Astrocyte (in vitro differentiated cells and primary cell): ENCODE measurements at regions not wholly inside any gene's neighbourhood (a gene's known extent, or its start where the extent isn't known, plus 50 kb on each side); places are given as distances from the start of the nearest gene placed in this dataset.

Source experiments
- DNase-seq: peaks from one replicate; pipeline ENCODE4 v3.0.0-alpha.2; 2010; ENCODE audit warnings: low read depth
- FAIRE-seq: peaks from 2 replicates; lab custom pipeline; 2011; peaks lifted over from hg19 to GRCh38; lab: Jason Lieb, UNC
- H2AFZ ChIP-seq: 2 replicates; pipeline ENCODE4 v1.6.0; 2012; ENCODE audit warnings: low read depth, low read length, inconsistent platforms
- H3K27ac ChIP-seq: 2 replicates; pipeline ENCODE4 v1.5.1; 2011; ENCODE audit warnings: low read depth, low read length, inconsistent platforms
- H3K27me3 ChIP-seq: 2 replicates; pipeline ENCODE4 v1.6.0; 2011; ENCODE audit warnings: low read length, inconsistent platforms; ENCODE audit not compliant: insufficient read depth
- H3K36me3 ChIP-seq: 2 replicates; pipeline ENCODE4 v1.5.1; 2011; ENCODE audit warnings: low read length, inconsistent platforms; ENCODE audit not compliant: insufficient read depth
- H3K4me1 ChIP-seq: 2 replicates; pipeline ENCODE4 v1.5.1; 2011; ENCODE audit warnings: low read length, inconsistent platforms; ENCODE audit not compliant: insufficient read depth
- H3K4me2 ChIP-seq: 2 replicates; pipeline ENCODE4 v1.6.0; 2012; ENCODE audit warnings: low read length, inconsistent platforms
- H3K4me3 ChIP-seq: 2 replicates; pipeline ENCODE4 v1.5.1; 2011; ENCODE audit warnings: low read depth, mild to moderate bottlenecking, low read length, inconsistent platforms; ENCODE audit not compliant: insufficient read depth
- H3K79me2 ChIP-seq: 2 replicates; pipeline ENCODE4 v1.6.0; 2012; ENCODE audit warnings: mild to moderate bottlenecking, low read length, inconsistent platforms; ENCODE audit not compliant: insufficient read depth
- H3K9ac ChIP-seq: 2 replicates; pipeline ENCODE4 v1.6.0; 2012; ENCODE audit warnings: mild to moderate bottlenecking, low read length, inconsistent platforms
- H3K9me3 ChIP-seq: 2 replicates; pipeline ENCODE4 v1.5.1; 2012; ENCODE audit warnings: low read depth, mild to moderate bottlenecking, low read length, inconsistent platforms; ENCODE audit not compliant: insufficient read depth
- H4K20me1 ChIP-seq: 2 replicates; pipeline ENCODE4 v1.6.0; 2012; ENCODE audit warnings: low read length, inconsistent platforms; ENCODE audit not compliant: insufficient read depth
- H3K27ac Mint-ChIP-seq: one replicate; pipeline ENCODE4 v1.8.0; 2021; ENCODE audit warnings: mild to moderate bottlenecking, mixed read lengths; ENCODE audit not compliant: unreplicated experiment
- H3K27me3 Mint-ChIP-seq: one replicate; pipeline ENCODE4 v1.8.0; 2021; ENCODE audit warnings: low read depth, mixed read lengths; ENCODE audit not compliant: unreplicated experiment
- H3K36me3 Mint-ChIP-seq: one replicate; pipeline ENCODE4 v1.8.0; 2021; ENCODE audit warnings: low read depth, mixed read lengths; ENCODE audit not compliant: unreplicated experiment
- H3K4me1 Mint-ChIP-seq: one replicate; pipeline ENCODE4 v1.8.0; 2021; ENCODE audit warnings: low read depth, mixed read lengths; ENCODE audit not compliant: unreplicated experiment
- H3K4me3 Mint-ChIP-seq: one replicate; pipeline ENCODE4 v1.8.0; 2021; ENCODE audit warnings: mild to moderate bottlenecking, moderate library complexity, mixed read lengths; ENCODE audit not compliant: unreplicated experiment
- H3K9me3 Mint-ChIP-seq: one replicate; pipeline ENCODE4 v1.8.0; 2021; ENCODE audit warnings: mild to moderate bottlenecking, mixed read lengths; ENCODE audit not compliant: unreplicated experiment
- EZH2 ChIP-seq: IDR thresholded peaks from 2 replicates; pipeline ENCODE4 v1.6.1; 2012; ENCODE audit warnings: mild to moderate bottlenecking, low read length, inconsistent platforms; ENCODE audit not compliant: insufficient read depth
- TF ChIP-seq, protein P1 (sequence below): IDR thresholded peaks from 2 replicates; pipeline ENCODE4 v1.5.1; 2011; ENCODE audit warnings: low read depth, mild to moderate bottlenecking, inconsistent platforms, low read length, moderate library complexity; ENCODE audit not compliant: insufficient read depth

DNA sequence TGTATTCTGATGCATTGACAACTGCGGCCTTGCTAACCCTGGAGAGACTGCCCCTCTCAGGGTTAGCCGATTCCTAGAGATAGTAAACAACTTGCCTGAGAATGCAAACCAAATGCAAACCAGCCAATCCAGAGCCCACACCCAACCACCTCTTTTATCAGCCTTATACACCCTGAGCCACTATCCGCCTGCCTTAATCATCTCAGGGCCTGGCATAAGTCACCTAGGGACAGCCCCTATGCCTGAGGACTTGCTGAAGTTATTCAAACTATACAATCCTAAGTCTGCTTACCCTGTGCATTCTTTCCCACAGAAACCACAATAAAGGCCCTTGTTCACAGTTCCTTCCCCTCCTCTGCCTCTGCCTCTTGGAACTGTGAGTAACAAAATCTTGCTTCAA is 177.2 kb downstream of the KCNA5 start:
- no peak overlapping the region for H3K27ac Mint-ChIP-seq
- Histone ChIP-seq H3K9ac (no peak overlapping the region), H3K4me3 (no peak overlapping the region), H3K4me2 (no peak overlapping the region), H2AFZ (no peak overlapping the region), H3K27me3 (no peaks in the 10 kb centered on the region), H4K20me1 (no peaks in the 10 kb centered on the region), H3K4me1 (no peaks in the 10 kb centered on the region), H3K27ac (no peak overlapping the region), H3K9me3 (no peaks in the 10 kb centered on the region), H3K79me2 (no peaks in the 10 kb centered on the region), H3K36me3 (no peaks in the 10 kb centered on the region)
- peaks cover 13% of the 10 kb centered on the region for H3K4me1 Mint-ChIP-seq
- no peak overlapping the region for H3K4me3 Mint-ChIP-seq
- H3K27me3 Mint-ChIP-seq, result peaks cover 57% of the 10 kb centered on the region
- TF ChIP-seq, protein P1, sequence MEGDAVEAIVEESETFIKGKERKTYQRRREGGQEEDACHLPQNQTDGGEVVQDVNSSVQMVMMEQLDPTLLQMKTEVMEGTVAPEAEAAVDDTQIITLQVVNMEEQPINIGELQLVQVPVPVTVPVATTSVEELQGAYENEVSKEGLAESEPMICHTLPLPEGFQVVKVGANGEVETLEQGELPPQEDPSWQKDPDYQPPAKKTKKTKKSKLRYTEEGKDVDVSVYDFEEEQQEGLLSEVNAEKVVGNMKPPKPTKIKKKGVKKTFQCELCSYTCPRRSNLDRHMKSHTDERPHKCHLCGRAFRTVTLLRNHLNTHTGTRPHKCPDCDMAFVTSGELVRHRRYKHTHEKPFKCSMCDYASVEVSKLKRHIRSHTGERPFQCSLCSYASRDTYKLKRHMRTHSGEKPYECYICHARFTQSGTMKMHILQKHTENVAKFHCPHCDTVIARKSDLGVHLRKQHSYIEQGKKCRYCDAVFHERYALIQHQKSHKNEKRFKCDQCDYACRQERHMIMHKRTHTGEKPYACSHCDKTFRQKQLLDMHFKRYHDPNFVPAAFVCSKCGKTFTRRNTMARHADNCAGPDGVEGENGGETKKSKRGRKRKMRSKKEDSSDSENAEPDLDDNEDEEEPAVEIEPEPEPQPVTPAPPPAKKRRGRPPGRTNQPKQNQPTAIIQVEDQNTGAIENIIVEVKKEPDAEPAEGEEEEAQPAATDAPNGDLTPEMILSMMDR, result no peak
- TF ChIP-seq EZH2, result no peak
- FAIRE-seq (no peak), DNase-seq (peak; percentile 22)
- H3K9me3 Mint-ChIP-seq, result peaks cover 2% of the 10 kb centered on the region
- H3K36me3 Mint-ChIP-seq, result no peaks in the 10 kb centered on the region

DNA sequence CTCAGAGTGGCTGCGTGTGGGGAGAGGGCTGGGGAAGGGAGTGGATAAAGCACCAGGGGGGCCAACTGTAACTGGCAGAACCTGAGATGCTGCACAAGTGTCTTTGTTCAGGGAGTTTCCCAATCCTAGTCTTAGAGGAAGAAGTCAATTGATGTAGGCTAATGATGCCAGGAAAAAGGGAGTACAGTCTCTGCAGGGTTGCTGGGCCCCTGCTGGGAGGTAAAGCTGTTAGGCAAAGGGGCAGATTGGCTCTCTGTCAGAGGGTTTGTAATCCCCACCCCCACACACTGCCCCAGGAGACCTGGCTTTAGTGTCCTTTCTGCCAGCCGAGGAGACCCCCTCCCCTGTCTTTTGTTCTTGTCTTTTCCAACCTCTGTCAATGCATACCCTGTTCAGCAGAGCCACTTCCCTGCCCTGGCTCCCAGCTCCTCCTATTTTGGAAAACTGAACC is 178.4 kb downstream of the KCNA5 start:
- H3K79me2 ChIP-seq, result no peaks in the 10 kb centered on the region
- H3K4me1 Mint-ChIP-seq, result peaks cover 13% of the 10 kb centered on the region
- no peaks in the 10 kb centered on the region for H3K27me3 ChIP-seq
- H3K9me3 ChIP-seq, result no peaks in the 10 kb centered on the region
- H3K4me1 ChIP-seq, result no peaks in the 10 kb centered on the region
- FAIRE-seq (no peak), DNase-seq (no peak)
- no peaks in the 10 kb centered on the region for H4K20me1 ChIP-seq
- H3K27me3 Mint-ChIP-seq, result peaks cover 51% of the 10 kb centered on the region
- H3K4me3 Mint-ChIP-seq, result no peak overlapping the region
- H3K36me3 ChIP-seq, result no peaks in the 10 kb centered on the region
- no peak overlapping the region for H3K27ac ChIP-seq
- H3K4me2 ChIP-seq, result no peak overlapping the region
- no peak overlapping the region for H3K4me3 ChIP-seq
- no peak overlapping the region for H3K9ac ChIP-seq
- H2AFZ ChIP-seq, result no peak overlapping the region
- H3K27ac Mint-ChIP-seq, result no peak overlapping the region
- H3K9me3 Mint-ChIP-seq, result peaks cover 2% of the 10 kb centered on the region
- no peaks in the 10 kb centered on the region for H3K36me3 Mint-ChIP-seq
- TF ChIP-seq, protein P1, result no peak
- no peak for TF ChIP-seq EZH2

DNA sequence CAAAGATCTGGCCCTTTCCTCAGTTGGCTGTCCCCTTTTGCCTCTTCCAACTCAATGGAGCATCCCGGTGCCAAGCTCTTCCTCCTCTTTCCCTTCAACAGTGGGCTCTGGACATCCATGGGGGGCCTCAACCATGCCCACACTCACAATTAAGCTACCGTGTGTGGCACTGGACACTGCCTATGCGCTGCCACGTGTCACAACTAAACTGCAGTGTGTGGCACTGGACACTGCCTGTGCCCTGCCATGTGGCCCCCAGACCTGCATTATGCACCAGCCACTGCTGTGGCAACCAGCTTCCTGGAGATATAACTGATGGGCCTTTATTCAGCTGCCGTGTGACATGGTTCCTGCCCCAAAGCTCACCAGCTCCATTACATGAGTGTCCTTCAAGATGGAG is 179.1 kb downstream of the KCNA5 start:
- no peaks in the 10 kb centered on the region for H4K20me1 ChIP-seq
- TF ChIP-seq, protein P1, result no peak
- no peak for TF ChIP-seq EZH2
- Mint-ChIP-seq H3K36me3 (no peaks in the 10 kb centered on the region), H3K4me3 (no peak overlapping the region), H3K4me1 (peaks cover 13% of the 10 kb centered on the region), H3K9me3 (peaks cover 2% of the 10 kb centered on the region), H3K27ac (no peak overlapping the region), H3K27me3 (peaks cover 44% of the 10 kb centered on the region)
- no peak for DNase-seq
- no peaks in the 10 kb centered on the region for H3K36me3 ChIP-seq
- no peak overlapping the region for H3K4me3 ChIP-seq
- H2AFZ ChIP-seq, result no peak overlapping the region
- H3K4me1 ChIP-seq, result no peaks in the 10 kb centered on the region
- H3K9ac ChIP-seq, result no peak overlapping the region
- H3K27ac ChIP-seq, result no peak overlapping the region
- H3K27me3 ChIP-seq, result no peaks in the 10 kb centered on the region
- no peak for FAIRE-seq
- no peaks in the 10 kb centered on the region for H3K9me3 ChIP-seq
- H3K79me2 ChIP-seq, result no peaks in the 10 kb centered on the region
- no peak overlapping the region for H3K4me2 ChIP-seq
